H1 (cell line): ENCODE measurements at regions not wholly inside any gene's neighbourhood (a gene's known extent, or its start where the extent isn't known, plus 50 kb on each side); places are given as distances from the start of the nearest gene placed in this dataset.

ENCODE experiments used
- CHD7 ChIP-seq: fragments of 300-600 bp; sonication (generic); IDR thresholded peaks from 2 replicates; pipeline ENCODE4 v1.7.1; 2012; ENCODE audit warnings: low read length, moderate library complexity, mild to moderate bottlenecking, inconsistent platforms; ENCODE audit not compliant: insufficient replicate concordance
- CREB1 ChIP-seq: IDR thresholded peaks from 2 replicates; pipeline ENCODE4 v1.6.1; 2012; ENCODE audit warnings: inconsistent platforms
- PHF8 ChIP-seq: fragments of 200-600 bp; sonication (generic); conservative IDR thresholded peaks from 2 replicates; pipeline ENCODE4 v1.7.1; 2012; ENCODE audit warnings: low read depth, mild to moderate bottlenecking, inconsistent platforms, low read length, moderate library complexity
- POU5F1 ChIP-seq: IDR thresholded peaks from 2 replicates; pipeline ENCODE4 v1.6.1; 2011; ENCODE audit warnings: low read depth, mild to moderate bottlenecking, low read length, moderate library complexity
- SP2 ChIP-seq: IDR thresholded peaks from 2 replicates; pipeline ENCODE4 v1.6.1; 2012; ENCODE audit warnings: mild to moderate bottlenecking, low read length, inconsistent platforms
- SUZ12 ChIP-seq: fragments of 200-600 bp; sonication (generic); IDR thresholded peaks from 2 replicates; pipeline ENCODE4 v1.6.1; 2012; ENCODE audit warnings: mild to moderate bottlenecking, inconsistent platforms, low read length, moderate library complexity, mixed read lengths
- YY1 ChIP-seq: IDR thresholded peaks from 2 replicates; pipeline ENCODE4 v1.6.1; 2011; ENCODE audit warnings: low read depth, mild to moderate bottlenecking, low read length

DNA sequence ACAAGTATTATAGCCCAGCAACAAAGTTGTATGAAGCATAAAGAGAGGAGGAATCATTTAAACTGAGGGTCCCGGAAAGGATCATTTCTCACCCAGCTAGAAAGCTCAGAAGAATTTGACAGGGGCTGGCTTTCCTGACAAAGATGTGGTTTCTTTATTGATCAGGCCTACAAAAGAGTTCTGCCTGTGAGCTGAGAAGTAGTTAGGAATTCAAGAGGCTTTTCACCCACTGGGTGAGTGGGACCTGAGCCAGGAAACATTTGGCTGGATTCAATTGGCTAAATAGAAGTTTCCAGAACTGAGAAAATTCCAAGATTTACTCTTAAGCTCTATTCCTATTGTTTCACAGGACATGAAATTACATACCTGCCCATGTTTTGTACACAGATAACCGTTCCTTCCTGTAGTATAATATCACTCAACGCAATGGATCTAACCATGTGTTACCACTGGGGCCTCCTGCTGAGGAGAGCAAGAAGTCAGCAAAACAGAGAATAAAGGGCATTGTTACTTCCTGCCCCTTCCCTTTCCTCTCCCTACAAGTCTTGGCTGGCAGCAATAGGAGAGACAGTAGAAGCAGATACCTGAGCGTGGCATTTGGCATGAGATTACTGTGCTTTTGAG, 53.9 kb upstream of the PAPSS2 start (continued):
- TF ChIP-seq SP2 (no peak), PHF8 (no peak), SUZ12 (no peak), POU5F1 (no peak), CHD7 (no peak), CREB1 (no peak), YY1 (no peak)
